Esophagus squamous epithelium (tissue), 4 donors: ENCODE measurements at regions not wholly inside any gene's neighbourhood (a gene's known extent, or its start where the extent isn't known, plus 50 kb on each side); places are given as distances from the start of the nearest gene placed in this dataset.

Experiments
- POLR2A ChIP-seq, 4 donors: fragments of 450-650 bp; IDR thresholded peaks; one replicate each; pipeline ENCODE4 v1.6.1; 2017; ENCODE audit warnings: antibody characterized with exemption in 4 of 4, mild to moderate bottlenecking in 4 of 4, moderate library complexity in 3 of 4
- TF ChIP-seq, protein P1 (sequence below), 6 experiments: fragments of 450-650 bp in 4 of 6; fragments of 200-600 bp in 2 of 6; sonication (generic) in 2 of 6; IDR thresholded peaks; one replicate each; pipeline ENCODE4 v1.5.1; 2016 to 2019; ENCODE audit warnings: antibody characterized with exemption in 6 of 6, mild to moderate bottlenecking in 4 of 6, moderate library complexity in 4 of 6

GRCh38 chr18:49726675-49726963 is 86.7 kb downstream of the ACAA2 start:
- TF ChIP-seq, protein P1, sequence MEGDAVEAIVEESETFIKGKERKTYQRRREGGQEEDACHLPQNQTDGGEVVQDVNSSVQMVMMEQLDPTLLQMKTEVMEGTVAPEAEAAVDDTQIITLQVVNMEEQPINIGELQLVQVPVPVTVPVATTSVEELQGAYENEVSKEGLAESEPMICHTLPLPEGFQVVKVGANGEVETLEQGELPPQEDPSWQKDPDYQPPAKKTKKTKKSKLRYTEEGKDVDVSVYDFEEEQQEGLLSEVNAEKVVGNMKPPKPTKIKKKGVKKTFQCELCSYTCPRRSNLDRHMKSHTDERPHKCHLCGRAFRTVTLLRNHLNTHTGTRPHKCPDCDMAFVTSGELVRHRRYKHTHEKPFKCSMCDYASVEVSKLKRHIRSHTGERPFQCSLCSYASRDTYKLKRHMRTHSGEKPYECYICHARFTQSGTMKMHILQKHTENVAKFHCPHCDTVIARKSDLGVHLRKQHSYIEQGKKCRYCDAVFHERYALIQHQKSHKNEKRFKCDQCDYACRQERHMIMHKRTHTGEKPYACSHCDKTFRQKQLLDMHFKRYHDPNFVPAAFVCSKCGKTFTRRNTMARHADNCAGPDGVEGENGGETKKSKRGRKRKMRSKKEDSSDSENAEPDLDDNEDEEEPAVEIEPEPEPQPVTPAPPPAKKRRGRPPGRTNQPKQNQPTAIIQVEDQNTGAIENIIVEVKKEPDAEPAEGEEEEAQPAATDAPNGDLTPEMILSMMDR (IDR thresholded peaks at IDR 0.05) = no peak
- no peak for TF ChIP-seq POLR2A (IDR thresholded peaks at IDR 0.05)
